Chondrocyte (in vitro differentiated cells): ENCODE measurements at regions not wholly inside any gene's neighbourhood (a gene's known extent, or its start where the extent isn't known, plus 50 kb on each side); places are given as distances from the start of the nearest gene placed in this dataset.
A peak's percentile ranks its signal among the peaks of the same experiment; 100 is the strongest.

Experiments
- DNase-seq: peaks from one replicate; pipeline ENCODE4 v3.0.0; 2021; ENCODE audit warnings: mixed read lengths, low spot score
- H3K27ac Mint-ChIP-seq: one replicate; pipeline ENCODE4 v1.8.0; 2021; ENCODE audit warnings: mild to moderate bottlenecking, moderate library complexity, mixed read lengths; ENCODE audit not compliant: unreplicated experiment
- H3K27me3 Mint-ChIP-seq: 2 replicates; pipeline ENCODE4 v1.8.0; 2021; ENCODE audit warnings: low read depth, mixed read lengths
- H3K36me3 Mint-ChIP-seq: 2 replicates; pipeline ENCODE4 v1.8.0; 2021; ENCODE audit warnings: low read depth, mixed read lengths
- H3K4me1 Mint-ChIP-seq: 2 replicates; pipeline ENCODE4 v1.8.0; 2021; ENCODE audit warnings: low read depth, mild to moderate bottlenecking, mixed read lengths
- H3K4me3 Mint-ChIP-seq: one replicate; pipeline ENCODE4 v1.8.0; 2021; ENCODE audit warnings: mild to moderate bottlenecking, moderate library complexity, mixed read lengths; ENCODE audit not compliant: unreplicated experiment
- H3K9me3 Mint-ChIP-seq: 2 replicates; pipeline ENCODE4 v1.8.0; 2021; ENCODE audit warnings: low read depth, mixed read lengths
- TF ChIP-seq, protein P1 (sequence below): fragments of 200-600 bp; sonication (generic); IDR thresholded peaks from 2 replicates; pipeline ENCODE4 v1.5.0; 2021; ENCODE audit warnings: antibody characterized with exemption, mild to moderate bottlenecking, moderate library complexity

DNA sequence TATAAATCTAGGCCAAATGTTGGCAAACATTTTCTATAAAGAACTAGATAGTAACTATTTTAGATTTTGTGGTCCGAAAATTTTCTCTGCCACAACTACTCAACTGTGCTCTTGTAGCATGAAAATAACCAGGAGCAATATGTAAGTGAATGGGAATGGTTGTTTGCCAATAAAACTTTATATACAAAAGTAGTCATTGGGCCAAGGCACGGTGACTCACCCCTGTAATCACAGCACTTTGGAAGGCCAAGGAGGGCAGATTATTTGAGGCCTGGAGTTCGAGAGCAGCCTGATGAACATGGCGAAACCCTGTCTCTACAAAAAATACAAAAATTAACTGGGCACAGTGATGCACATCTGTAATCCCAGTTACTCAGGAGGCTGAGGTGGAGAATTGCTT, 617.1 kb downstream of the EPM2A start:
- no peaks in the 10 kb centered on the region for H3K36me3 Mint-ChIP-seq
- no peak for DNase-seq
- peaks cover 2% of the 10 kb centered on the region for H3K27me3 Mint-ChIP-seq
- no peak overlapping the region for H3K4me3 Mint-ChIP-seq
- TF ChIP-seq, protein P1, sequence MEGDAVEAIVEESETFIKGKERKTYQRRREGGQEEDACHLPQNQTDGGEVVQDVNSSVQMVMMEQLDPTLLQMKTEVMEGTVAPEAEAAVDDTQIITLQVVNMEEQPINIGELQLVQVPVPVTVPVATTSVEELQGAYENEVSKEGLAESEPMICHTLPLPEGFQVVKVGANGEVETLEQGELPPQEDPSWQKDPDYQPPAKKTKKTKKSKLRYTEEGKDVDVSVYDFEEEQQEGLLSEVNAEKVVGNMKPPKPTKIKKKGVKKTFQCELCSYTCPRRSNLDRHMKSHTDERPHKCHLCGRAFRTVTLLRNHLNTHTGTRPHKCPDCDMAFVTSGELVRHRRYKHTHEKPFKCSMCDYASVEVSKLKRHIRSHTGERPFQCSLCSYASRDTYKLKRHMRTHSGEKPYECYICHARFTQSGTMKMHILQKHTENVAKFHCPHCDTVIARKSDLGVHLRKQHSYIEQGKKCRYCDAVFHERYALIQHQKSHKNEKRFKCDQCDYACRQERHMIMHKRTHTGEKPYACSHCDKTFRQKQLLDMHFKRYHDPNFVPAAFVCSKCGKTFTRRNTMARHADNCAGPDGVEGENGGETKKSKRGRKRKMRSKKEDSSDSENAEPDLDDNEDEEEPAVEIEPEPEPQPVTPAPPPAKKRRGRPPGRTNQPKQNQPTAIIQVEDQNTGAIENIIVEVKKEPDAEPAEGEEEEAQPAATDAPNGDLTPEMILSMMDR = no peak
- H3K9me3 Mint-ChIP-seq = peaks cover 2% of the 10 kb centered on the region
- no peaks in the 10 kb centered on the region for H3K4me1 Mint-ChIP-seq
- H3K27ac Mint-ChIP-seq = no peak overlapping the region

DNA sequence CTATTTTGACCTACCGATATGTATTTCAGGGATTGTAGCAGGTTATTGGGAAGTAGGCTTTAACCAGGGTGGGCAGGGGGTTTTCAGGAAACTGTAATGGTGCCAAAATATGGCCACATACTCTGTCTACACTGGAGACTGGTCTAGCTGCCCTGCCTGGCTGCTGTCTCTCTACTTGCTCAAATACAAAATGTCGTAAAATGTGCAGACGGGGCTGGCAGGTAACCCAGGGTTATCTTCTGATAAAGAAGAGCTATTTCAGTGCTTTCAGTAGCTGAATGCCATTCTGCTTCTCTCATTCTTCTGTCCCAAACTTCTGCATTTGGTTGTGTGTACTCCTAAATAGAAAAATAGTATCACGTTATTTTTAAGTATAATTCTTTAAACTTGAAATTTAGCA, 616.2 kb downstream of the EPM2A start:
- Mint-ChIP-seq H3K36me3 (no peaks in the 10 kb centered on the region), H3K27ac (no peak overlapping the region), H3K9me3 (peaks cover 6% of the 10 kb centered on the region), H3K4me1 (no peaks in the 10 kb centered on the region), H3K27me3 (peaks cover 2% of the 10 kb centered on the region), H3K4me3 (no peak overlapping the region)
- TF ChIP-seq, protein P1 = no peak
- no peak for DNase-seq

DNA sequence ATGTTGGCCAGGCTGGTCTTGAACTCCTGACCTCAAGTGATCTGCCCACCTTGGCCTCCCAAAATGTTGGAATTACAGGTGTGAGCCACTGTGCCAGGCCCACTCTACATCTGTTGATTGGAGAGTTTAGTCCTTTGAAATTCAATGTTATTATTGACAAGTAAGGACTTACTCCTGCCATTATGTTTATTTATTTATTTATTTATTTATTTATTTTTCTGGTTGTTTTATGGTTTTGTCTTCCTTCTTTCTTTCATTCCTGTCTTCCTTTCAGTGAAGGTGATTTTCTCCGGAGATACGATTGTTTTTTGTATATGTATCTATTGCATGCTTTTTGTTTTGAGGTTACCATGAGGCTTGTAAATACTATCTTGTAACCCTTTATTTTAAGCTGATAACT, 602.6 kb downstream of the EPM2A start:
- Mint-ChIP-seq H3K27me3 (peaks cover 3% of the 10 kb centered on the region), H3K36me3 (peaks cover 4% of the 10 kb centered on the region), H3K9me3 (peaks cover 10% of the 10 kb centered on the region), H3K4me1 (no peaks in the 10 kb centered on the region), H3K27ac (no peak overlapping the region), H3K4me3 (no peak overlapping the region)
- no peak for DNase-seq
- TF ChIP-seq, protein P1 = no peak

DNA sequence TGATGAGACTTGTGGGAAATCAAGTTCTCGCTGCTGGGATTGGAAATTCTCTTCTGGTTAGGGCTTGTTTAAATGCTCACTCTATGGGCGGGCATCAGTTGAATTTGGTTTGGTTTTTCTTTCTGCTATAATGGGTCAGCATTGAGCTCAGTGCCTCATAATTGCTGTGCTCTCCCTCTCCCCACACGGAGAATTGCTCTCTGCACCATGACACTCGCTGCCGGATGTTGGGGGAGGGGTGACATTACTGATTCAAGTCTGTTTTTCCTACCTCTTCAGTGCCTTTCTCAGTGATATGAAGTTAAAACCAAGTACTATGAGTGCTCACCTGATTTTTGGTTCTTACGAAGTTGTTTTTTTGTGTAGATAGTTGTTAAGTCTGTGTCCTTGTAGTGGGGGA, 599.6 kb downstream of the EPM2A start:
- Mint-ChIP-seq H3K36me3 (peaks cover 2% of the 10 kb centered on the region), H3K4me3 (no peak overlapping the region), H3K9me3 (no peaks in the 10 kb centered on the region), H3K27ac (no peak overlapping the region), H3K4me1 (no peaks in the 10 kb centered on the region), H3K27me3 (peaks cover 3% of the 10 kb centered on the region)
- TF ChIP-seq, protein P1 = no peak
- DNase-seq = no peak

DNA sequence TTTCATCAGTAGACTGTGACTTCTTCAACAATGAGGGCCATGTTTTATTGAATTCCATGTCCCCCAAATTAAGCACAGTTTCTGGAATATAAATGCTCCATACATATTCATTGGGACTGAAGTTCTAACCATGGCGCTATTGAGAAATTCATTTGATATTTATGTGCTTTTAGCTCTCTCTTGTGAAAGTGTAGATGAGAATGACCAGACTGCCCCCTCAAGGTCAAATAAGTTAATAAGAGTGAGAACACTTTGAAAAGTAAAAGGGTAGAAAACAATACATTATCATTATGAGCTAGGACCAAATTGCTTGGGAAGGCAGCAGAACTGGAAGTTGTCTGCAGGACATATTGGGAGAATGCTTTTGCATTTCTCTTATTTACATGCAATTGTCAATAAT, 597.9 kb downstream of the EPM2A start:
- TF ChIP-seq, protein P1 = peak; percentile 68
- DNase-seq = no peak
- Mint-ChIP-seq H3K27ac (no peak overlapping the region), H3K27me3 (peaks cover 3% of the 10 kb centered on the region), H3K4me3 (no peak overlapping the region), H3K9me3 (no peaks in the 10 kb centered on the region), H3K36me3 (no peaks in the 10 kb centered on the region), H3K4me1 (no peaks in the 10 kb centered on the region)
